Astrocyte of the hippocampus (primary cell): ENCODE measurements at regions not wholly inside any gene's neighbourhood (a gene's known extent, or its start where the extent isn't known, plus 50 kb on each side); places are given as distances from the start of the nearest gene placed in this dataset.
A peak's percentile ranks its signal among the peaks of the same experiment; 100 is the strongest.

ENCODE experiments used
- DNase-seq: peaks from one replicate; pipeline ENCODE4 v3.0.0; 2011; ENCODE audit warnings: low read depth, low spot score

GRCh38 chr3:177300039-177300833, 103.0 kb upstream of the TBL1XR1 start:
- DNase-seq, result peak; percentile 58

DNA sequence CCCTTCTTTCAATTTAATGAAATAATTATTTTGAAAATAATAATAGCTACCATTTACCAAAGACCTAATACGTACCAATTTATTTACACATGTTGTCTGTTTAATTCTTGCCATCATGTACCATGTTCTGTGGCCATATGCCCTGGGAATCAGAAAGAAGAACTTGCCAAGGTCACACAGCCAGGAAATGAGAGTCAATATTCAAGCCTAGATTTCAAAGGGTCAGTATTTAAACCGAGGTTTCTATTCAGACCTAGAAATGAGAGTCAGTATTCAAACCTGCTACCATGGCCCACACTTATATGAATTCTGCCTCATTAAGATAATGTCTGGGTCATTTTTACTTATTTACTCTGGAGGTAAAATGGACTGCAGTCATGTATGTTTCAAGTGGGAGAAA, 103.6 kb upstream of the TBL1XR1 start:
- no peak for DNase-seq

GRCh38 chr3:177306252-177306651, 109.0 kb upstream of the TBL1XR1 start:
- no peak for DNase-seq

GRCh38 chr3:177307391-177307790, 110.1 kb upstream of the TBL1XR1 start:
- DNase-seq, result no peak

GRCh38 chr3:177307826-177308225, 110.5 kb upstream of the TBL1XR1 start:
- no peak for DNase-seq

DNA sequence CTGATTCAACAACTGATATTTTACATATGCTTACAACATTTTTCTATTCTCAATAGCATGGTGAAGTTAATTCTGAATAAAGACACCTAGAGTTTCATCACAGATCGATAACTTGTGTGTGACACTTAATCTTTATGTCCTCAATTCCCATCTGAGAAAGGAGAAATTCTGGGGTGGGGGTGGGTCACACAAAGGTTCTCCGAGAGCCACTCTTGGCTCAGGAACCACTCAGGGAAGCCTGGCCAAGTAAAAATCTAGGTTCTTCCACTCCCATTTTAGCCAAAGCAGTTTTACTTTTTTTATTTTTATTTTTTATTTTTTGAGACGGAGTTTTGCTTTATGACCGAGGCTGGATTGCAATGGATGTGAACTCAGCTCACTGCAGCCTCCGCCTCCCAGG, 111.0 kb upstream of the TBL1XR1 start:
- DNase-seq, result no peak

GRCh38 chr3:177308911-177309310, 111.6 kb upstream of the TBL1XR1 start:
- DNase-seq, result no peak

GRCh38 chr3:177312491-177312890, 115.2 kb upstream of the TBL1XR1 start:
- no peak for DNase-seq

DNA sequence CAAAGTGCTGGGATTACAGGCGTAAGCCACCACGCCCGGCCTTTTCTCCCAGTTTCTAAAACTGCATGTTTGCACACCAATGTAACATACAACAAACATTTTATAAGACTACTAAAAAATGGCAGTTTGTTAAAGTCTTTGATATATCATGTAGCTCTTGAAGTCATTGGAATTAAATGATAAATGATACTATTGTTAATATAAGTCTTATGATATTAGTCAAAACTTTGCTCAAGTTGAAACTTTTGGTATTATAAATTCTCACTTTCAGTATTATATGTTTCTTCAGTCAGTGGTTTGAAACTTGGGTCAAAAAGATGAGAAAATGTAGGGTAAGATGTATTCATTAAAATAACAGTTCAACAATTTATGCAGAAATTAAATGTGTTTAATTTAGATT, 117.6 kb upstream of the TBL1XR1 start:
- no peak for DNase-seq

- no peak for DNase-seq
These were observed 120.0 kb upstream of the TBL1XR1 start for GRCh38 chr3:177317247-177317646.

GRCh38 chr3:177318559-177318958, 121.3 kb upstream of the TBL1XR1 start:
- DNase-seq, result no peak

GRCh38 chr3:177320765-177321247, 123.5 kb upstream of the TBL1XR1 start:
- peak; percentile 30 for DNase-seq

GRCh38 chr3:177321819-177322218, 124.5 kb upstream of the TBL1XR1 start:
- DNase-seq, result no peak

- no peak for DNase-seq
These were observed 125.6 kb upstream of the TBL1XR1 start for GRCh38 chr3:177322881-177323280.

DNA sequence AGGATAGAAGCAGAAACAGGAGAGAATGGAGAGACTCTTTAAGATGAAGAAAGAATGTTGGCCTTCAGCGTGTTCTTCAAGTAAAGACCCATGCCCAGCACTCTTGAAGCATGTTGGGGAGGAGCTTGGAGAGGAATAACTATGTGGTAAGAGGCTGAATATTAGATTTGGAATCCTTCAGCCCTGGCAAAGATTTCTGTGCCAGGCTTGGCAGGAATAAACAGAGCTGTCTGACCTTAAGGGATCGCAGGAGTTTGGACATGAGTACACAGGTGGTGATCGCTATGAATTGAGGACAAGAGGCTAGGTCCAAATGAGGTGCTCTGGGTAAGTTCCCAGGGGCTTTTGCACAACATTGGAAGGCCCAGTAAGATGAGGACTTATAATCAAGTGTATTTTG, 132.6 kb upstream of the TBL1XR1 start:
- DNase-seq, result no peak

DNA sequence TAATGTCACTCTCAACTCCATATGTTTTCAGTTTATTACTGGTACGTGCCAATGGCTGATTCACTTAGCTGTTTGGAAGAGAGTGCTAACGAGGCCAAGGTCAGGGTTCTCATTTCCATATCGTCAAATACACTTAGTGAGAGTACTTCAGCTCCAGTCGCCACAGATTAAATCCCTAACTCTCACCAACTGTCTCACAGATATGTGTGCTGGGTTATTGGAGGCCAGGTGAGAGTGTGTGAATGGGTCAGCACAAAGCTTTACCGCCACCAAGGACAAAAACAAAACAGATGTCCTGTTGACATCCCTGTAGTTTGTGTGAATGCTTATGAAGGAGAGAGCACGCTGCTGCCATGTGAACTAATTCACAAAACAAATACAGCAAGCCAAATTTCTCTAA, 133.5 kb upstream of the TBL1XR1 start:
- DNase-seq, result no peak

- no peak for DNase-seq
These were observed 134.0 kb upstream of the TBL1XR1 start for GRCh38 chr3:177331203-177331835.

GRCh38 chr3:177332955-177333354, 135.7 kb upstream of the TBL1XR1 start:
- no peak for DNase-seq

- DNase-seq, result no peak
These were observed 136.5 kb upstream of the TBL1XR1 start for GRCh38 chr3:177333533-177334520.

DNA sequence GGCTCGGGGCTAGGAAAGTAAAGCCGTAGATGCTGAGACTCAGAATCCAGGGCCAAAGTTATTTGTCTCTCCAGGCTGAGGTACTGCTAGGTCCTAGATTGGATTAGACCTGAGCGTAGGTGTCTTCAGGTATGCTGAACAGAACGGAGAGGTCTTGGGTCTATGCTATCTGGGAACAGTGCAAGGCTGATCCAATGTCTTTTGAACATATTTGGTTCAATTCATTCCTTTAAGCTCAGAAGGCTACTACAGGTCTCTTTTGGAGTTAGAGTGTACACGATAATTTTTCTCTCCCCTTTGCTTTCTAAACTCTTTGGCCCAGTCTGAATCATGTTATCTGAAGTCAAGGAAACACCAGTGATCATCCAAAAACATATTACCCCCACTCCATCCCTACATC, 137.5 kb upstream of the TBL1XR1 start:
- no peak for DNase-seq

DNA sequence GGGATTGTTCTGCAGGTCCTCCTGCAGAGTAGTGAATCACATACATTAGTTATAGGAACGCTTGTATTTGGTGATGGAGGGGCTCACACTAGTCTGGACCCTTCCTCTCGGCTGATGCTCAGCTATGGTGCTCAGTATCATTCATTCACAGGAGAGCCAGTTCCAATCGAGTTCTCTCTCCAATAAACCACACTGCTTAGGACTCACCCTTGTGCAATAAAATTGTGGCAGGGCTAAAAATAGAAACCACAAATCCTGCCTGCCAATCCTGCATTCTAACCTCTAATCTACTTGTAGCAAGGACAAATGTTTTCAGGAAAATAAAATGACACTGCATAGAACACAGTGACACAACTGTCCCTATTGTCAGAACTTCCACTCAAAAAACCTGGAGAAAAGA, 138.4 kb upstream of the TBL1XR1 start:
- peak; percentile 73 for DNase-seq

DNA sequence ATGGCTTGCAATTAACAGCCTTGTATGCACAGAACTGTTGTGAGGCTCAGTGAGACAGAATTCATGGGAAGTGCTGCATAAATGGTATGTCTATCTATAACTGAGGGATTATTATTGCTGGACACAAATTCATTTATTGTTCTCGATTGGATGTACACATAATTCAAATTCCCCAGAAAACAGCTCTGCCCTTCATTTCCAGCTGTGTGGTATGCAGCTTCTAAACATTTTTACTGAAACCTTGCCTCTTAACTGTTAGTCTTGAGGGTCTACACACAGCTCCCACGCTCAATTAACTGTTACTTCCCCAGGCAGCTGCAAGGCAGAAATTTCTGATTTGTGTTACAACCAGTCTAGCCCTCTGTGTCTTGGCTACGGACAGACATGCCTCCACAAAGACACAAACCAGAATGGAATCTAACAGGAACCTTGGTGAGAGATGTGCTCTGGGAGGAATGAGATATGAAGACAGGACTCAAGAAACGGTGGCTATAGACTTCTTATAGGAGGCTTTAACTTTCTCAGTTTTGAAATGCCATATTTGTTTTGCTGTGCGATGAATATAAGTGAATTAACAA, 139.7 kb upstream of the TBL1XR1 start:
- no peak for DNase-seq
